HG03280 (cell line): ENCODE measurements at regions not wholly inside any gene's neighbourhood (a gene's known extent, or its start where the extent isn't known, plus 50 kb on each side); places are given as distances from the start of the nearest gene placed in this dataset.

Source experiments
- ATAC-seq: cut with Tn5 transposase; IDR thresholded peaks from one replicate; pipeline ENCODE4 v1.9.1; 2021; ENCODE audit warnings: mild to moderate bottlenecking, moderate library complexity; ENCODE audit not compliant: unreplicated experiment

- ATAC-seq: no peak
Measured at GRCh38 chr2:173629076-173629475, 274.4 kb downstream of the CDCA7 start.

GRCh38 chr2:173630425-173631126 lies 275.9 kb downstream of the CDCA7 start:
- ATAC-seq: no peak

- no peak for ATAC-seq
Measured at GRCh38 chr2:173631127-173631460, 276.4 kb downstream of the CDCA7 start.

- ATAC-seq: no peak
Measured at GRCh38 chr2:173644146-173644545, 289.5 kb downstream of the CDCA7 start.

- no peak for ATAC-seq
Measured at GRCh38 chr2:173647681-173648311, 293.1 kb downstream of the CDCA7 start.

GRCh38 chr2:173648816-173649215 lies 294.1 kb downstream of the CDCA7 start:
- no peak for ATAC-seq

GRCh38 chr2:173649527-173650219 lies 295.0 kb downstream of the CDCA7 start:
- ATAC-seq: no peak

GRCh38 chr2:173651891-173652290 lies 297.2 kb downstream of the CDCA7 start:
- ATAC-seq: no peak

GRCh38 chr2:173652311-173652710 lies 297.6 kb downstream of the CDCA7 start:
- ATAC-seq: no peak

- ATAC-seq: no peak
Measured at GRCh38 chr2:173652767-173653431, 298.2 kb downstream of the CDCA7 start.

- no peak for ATAC-seq
Measured at GRCh38 chr2:173653432-173653805, 298.7 kb downstream of the CDCA7 start.

- no peak for ATAC-seq
Measured at GRCh38 chr2:173654161-173654895, 299.7 kb downstream of the CDCA7 start.

- no peak for ATAC-seq
Measured at GRCh38 chr2:173654896-173655265, 300.2 kb downstream of the CDCA7 start.

- ATAC-seq: no peak
Measured at GRCh38 chr2:173656086-173656485, 301.4 kb downstream of the CDCA7 start.

- ATAC-seq: no peak
Measured at GRCh38 chr2:173657996-173658717, 303.5 kb downstream of the CDCA7 start.

- no peak for ATAC-seq
Measured at GRCh38 chr2:173658946-173659371, 304.3 kb downstream of the CDCA7 start.

- ATAC-seq: no peak
Measured at GRCh38 chr2:173659509-173659908, 304.8 kb downstream of the CDCA7 start.

GRCh38 chr2:173661586-173661985 lies 303.6 kb downstream of the SP3 start:
- no peak for ATAC-seq

- no peak for ATAC-seq
Measured at GRCh38 chr2:173663353-173663752, 301.8 kb downstream of the SP3 start.

GRCh38 chr2:173663835-173664512 lies 301.2 kb downstream of the SP3 start:
- ATAC-seq: no peak
